ENCODE measurements at regions not wholly inside any gene's neighbourhood (a gene's known extent, or its start where the extent isn't known, plus 50 kb on each side); places are given as distances from the start of the nearest gene placed in this dataset.
"Not testable (repeated sequence)": the region's sequence is repeated elsewhere in the genome, so short reads cannot be mapped to it uniquely, and the experiment has no call there.

DNA sequence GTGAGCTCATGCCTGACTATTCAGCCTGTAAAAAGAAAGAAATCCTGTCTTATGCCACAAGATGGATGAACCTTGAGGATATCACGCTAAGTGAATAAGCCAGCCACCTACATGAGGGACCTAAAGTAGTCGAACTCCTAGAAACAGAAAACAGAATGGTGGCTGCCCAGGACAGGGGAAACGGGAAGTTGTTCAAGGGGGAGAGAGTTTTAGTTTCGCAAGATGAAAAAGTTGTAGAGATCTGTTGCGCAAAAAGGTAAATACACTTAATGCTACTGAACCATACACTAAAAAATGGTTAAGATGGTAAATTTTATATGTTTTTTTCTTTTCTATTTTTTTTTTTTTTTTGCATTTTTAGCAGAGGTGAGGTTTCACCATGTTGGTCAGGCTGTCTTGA, 74.1 kb upstream of the RALY start:
- Histone ChIP-seq H3K9me3 (ENCODE audit: control insufficient read depth in 5 of 5, low read length in 5 of 5) (no peaks in the 10 kb centered on the region), H3K36me3 (ENCODE audit: control insufficient read depth in 5 of 5, insufficient read depth in 5 of 5, low read length in 5 of 5) (no peaks in the 10 kb centered on the region), H3K27me3 (ENCODE audit: control insufficient read depth in 5 of 5, insufficient read depth in 4 of 5, low read length in 5 of 5) (no peaks in the 10 kb centered on the region), H3K4me3 (ENCODE audit: low read depth in 1 of 5, low read length in 5 of 5) (no peak overlapping the region), H3K27ac (ENCODE audit: low read depth, low read length) (no peak overlapping the region), H3K4me1 (ENCODE audit: control insufficient read depth in 5 of 5, insufficient read depth in 5 of 5, low read length in 5 of 5) (peaks cover 0 to 14% (median 4%) of the 10 kb centered on the region in 5 donors), H3K9ac (ENCODE audit: low read length in 5 of 5) (no peak overlapping the region)

DNA sequence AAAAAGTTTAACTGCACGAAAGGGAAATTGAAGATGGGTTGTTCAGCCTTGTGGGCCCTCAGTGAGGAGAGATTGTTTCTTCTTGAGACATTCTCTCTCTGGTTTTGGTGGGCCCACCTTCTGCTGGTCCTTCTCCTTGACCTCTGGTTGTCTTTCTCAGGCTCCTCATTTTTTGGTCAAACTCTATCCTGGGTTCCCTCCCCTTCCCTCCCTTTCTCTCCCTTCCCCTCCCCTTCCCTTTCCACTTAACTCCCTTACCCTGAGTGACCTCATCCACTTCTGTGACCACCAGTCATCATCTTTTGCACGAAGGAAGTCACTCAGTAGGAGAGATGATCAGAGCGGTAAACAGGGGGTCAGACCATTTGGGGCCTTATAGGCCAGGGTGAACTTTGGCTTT, 71.5 kb upstream of the RALY start:
- Histone ChIP-seq H3K27ac (ENCODE audit: low read depth, low read length) (no peak overlapping the region), H3K9me3 (ENCODE audit: control insufficient read depth in 5 of 5, low read length in 5 of 5) (no peaks in the 10 kb centered on the region), H3K4me1 (ENCODE audit: control insufficient read depth in 5 of 5, insufficient read depth in 5 of 5, low read length in 5 of 5) (peaks cover 0 to 10% (median 4%) of the 10 kb centered on the region in 5 donors), H3K4me3 (ENCODE audit: low read depth in 1 of 5, low read length in 5 of 5) (no peak overlapping the region), H3K27me3 (ENCODE audit: control insufficient read depth in 5 of 5, insufficient read depth in 4 of 5, low read length in 5 of 5) (no peaks in the 10 kb centered on the region), H3K36me3 (ENCODE audit: control insufficient read depth in 5 of 5, insufficient read depth in 5 of 5, low read length in 5 of 5) (no peaks in the 10 kb centered on the region), H3K9ac (ENCODE audit: low read length in 5 of 5) (no peak overlapping the region)

DNA sequence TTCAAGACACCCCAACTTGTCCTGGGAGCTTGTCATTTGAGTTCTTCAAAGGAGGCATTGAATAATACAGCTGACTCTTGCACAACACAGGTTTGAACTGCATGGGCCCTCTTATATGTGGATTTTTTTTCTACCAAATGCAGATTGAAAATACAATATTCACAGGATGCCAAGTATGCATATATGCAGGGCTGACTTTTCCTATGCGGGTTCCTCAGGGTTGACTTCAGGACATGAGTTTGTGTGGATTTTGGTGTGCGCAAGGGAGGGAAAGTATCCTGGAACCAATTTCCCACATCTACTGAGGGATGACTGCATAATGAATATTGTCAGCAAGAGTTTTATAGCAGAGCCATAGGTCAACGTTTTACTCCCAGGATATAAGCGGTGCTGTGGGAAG, 70.0 kb upstream of the RALY start:
- Histone ChIP-seq H3K4me3 (ENCODE audit: low read depth in 1 of 5, low read length in 5 of 5) (no peak overlapping the region), H3K36me3 (ENCODE audit: control insufficient read depth in 5 of 5, insufficient read depth in 5 of 5, low read length in 5 of 5) (no peaks in the 10 kb centered on the region), H3K27me3 (ENCODE audit: control insufficient read depth in 5 of 5, insufficient read depth in 4 of 5, low read length in 5 of 5) (no peaks in the 10 kb centered on the region), H3K4me1 (ENCODE audit: control insufficient read depth in 5 of 5, insufficient read depth in 5 of 5, low read length in 5 of 5) (no peaks in the 10 kb centered on the region), H3K27ac (ENCODE audit: low read depth, low read length) (no peak overlapping the region), H3K9ac (ENCODE audit: low read length in 5 of 5) (no peak overlapping the region), H3K9me3 (ENCODE audit: control insufficient read depth in 5 of 5, low read length in 5 of 5) (no peaks in the 10 kb centered on the region)

DNA sequence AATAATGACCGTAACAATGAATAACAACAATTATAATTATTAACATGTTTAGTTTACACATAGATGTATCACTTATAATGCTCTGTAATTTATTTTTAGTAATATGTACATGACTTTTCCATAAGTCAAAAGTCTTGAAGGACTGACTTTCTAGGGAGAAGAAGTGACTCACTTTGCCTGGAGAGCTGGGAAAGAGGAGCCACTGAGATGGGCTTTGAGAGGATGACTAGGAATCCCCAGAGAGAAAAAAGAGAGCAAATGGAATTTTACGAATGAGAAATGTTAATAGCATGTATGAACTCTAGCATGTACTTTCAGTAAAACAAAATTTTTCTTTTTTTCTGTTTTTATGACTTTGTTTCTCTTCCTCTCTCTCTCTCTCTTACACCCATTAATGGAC, 67.8 kb upstream of the RALY start:
- Histone ChIP-seq H3K36me3 (ENCODE audit: control insufficient read depth in 5 of 5, insufficient read depth in 5 of 5, low read length in 5 of 5) (no peaks in the 10 kb centered on the region), H3K9ac (ENCODE audit: low read length in 5 of 5) (no peak overlapping the region), H3K4me3 (ENCODE audit: low read depth in 1 of 5, low read length in 5 of 5) (no peak overlapping the region), H3K27ac (ENCODE audit: low read depth, low read length) (no peak overlapping the region), H3K27me3 (ENCODE audit: control insufficient read depth in 5 of 5, insufficient read depth in 4 of 5, low read length in 5 of 5) (peaks cover 0 to 5% (median 0%) of the 10 kb centered on the region in 5 donors), H3K9me3 (ENCODE audit: control insufficient read depth in 5 of 5, low read length in 5 of 5) (no peaks in the 10 kb centered on the region), H3K4me1 (ENCODE audit: control insufficient read depth in 5 of 5, insufficient read depth in 5 of 5, low read length in 5 of 5) (no peaks in the 10 kb centered on the region)

DNA sequence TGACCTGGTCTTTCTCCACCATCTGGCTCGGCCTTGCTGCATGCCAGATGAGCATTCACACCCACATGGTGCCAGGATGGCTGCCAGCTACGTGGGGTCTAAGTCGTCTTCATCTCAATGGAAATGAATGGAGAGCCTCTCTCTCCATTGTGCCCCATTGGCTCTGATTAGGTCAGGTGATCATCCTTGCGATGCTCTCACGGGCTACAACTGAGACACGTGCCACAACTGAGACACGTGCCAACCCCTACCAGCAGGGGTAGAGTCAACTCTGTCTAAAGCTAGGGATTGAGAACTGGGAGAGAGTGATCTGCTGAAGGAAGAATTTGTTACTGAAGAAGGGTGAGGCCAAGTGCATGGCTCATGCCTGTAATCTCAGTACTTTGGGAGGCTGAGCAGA, 67.3 kb upstream of the RALY start:
- Histone ChIP-seq H3K4me1 (ENCODE audit: control insufficient read depth in 5 of 5, insufficient read depth in 5 of 5, low read length in 5 of 5) (no peaks in the 10 kb centered on the region), H3K9ac (ENCODE audit: low read length in 5 of 5) (no peak overlapping the region), H3K36me3 (ENCODE audit: control insufficient read depth in 5 of 5, insufficient read depth in 5 of 5, low read length in 5 of 5) (no peaks in the 10 kb centered on the region), H3K4me3 (ENCODE audit: low read depth in 1 of 5, low read length in 5 of 5) (no peak overlapping the region), H3K27me3 (ENCODE audit: control insufficient read depth in 5 of 5, insufficient read depth in 4 of 5, low read length in 5 of 5) (peaks cover 0 to 5% (median 0%) of the 10 kb centered on the region in 5 donors), H3K9me3 (ENCODE audit: control insufficient read depth in 5 of 5, low read length in 5 of 5) (no peaks in the 10 kb centered on the region), H3K27ac (ENCODE audit: low read depth, low read length) (no peak overlapping the region)

DNA sequence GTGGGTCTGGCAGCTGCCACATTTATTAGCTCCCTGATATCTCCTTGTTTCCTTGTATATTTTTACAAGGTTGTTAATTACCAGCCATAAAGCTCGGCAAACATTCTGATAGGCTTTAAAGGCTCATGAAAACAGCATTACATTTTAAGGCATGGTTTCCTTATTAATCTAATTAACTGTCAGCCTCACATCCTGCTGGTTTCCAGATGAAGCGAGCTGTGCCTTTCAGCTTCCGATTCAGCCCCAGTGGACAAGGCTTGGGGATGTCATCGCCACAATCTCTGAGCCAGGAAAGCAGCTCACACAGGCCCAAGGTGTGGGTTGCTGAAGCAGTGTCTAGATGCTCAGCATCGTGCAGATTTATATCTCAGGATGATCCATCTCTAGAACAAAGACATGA, 66.0 kb upstream of the RALY start:
- Histone ChIP-seq H3K9me3 (ENCODE audit: control insufficient read depth in 5 of 5, low read length in 5 of 5) (no peaks in the 10 kb centered on the region), H3K36me3 (ENCODE audit: control insufficient read depth in 5 of 5, insufficient read depth in 5 of 5, low read length in 5 of 5) (no peaks in the 10 kb centered on the region), H3K4me1 (ENCODE audit: control insufficient read depth in 5 of 5, insufficient read depth in 5 of 5, low read length in 5 of 5) (no peaks in the 10 kb centered on the region), H3K9ac (ENCODE audit: low read length in 5 of 5) (no peak overlapping the region), H3K4me3 (ENCODE audit: low read depth in 1 of 5, low read length in 5 of 5) (no peak overlapping the region), H3K27me3 (ENCODE audit: control insufficient read depth in 5 of 5, insufficient read depth in 4 of 5, low read length in 5 of 5) (peaks cover 0 to 5% (median 0%) of the 10 kb centered on the region in 5 donors), H3K27ac (ENCODE audit: low read depth, low read length) (no peak overlapping the region)

DNA sequence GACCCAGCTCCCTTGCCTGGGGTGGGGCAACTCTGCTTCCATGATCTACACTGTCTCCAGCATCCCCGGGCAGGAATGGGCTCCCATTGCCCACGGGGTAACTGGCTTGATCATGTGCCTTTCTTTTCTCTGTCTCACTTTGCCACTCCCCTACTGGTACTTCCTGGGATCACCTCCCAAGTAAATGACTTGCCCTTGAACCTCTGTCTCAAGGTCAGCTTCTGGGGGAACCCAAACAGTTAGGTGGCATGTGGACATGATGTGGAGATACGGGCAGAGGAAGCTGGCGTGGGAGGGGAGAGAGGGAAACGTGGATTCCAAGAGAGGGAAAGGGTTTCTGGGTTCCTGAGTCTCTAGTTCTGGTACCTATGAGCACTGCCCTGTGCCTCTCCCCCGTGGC, 63.8 kb upstream of the RALY start:
- no peak overlapping the region for H3K4me3 ChIP-seq (ENCODE audit: low read depth in 1 of 5, low read length in 5 of 5)
- H3K9me3 ChIP-seq (ENCODE audit: control insufficient read depth in 5 of 5, low read length in 5 of 5): no peaks in the 10 kb centered on the region
- H3K4me1 ChIP-seq (ENCODE audit: control insufficient read depth in 5 of 5, insufficient read depth in 5 of 5, low read length in 5 of 5): peaks cover 0 to 2% (median 0%) of the 10 kb centered on the region in 5 donors

DNA sequence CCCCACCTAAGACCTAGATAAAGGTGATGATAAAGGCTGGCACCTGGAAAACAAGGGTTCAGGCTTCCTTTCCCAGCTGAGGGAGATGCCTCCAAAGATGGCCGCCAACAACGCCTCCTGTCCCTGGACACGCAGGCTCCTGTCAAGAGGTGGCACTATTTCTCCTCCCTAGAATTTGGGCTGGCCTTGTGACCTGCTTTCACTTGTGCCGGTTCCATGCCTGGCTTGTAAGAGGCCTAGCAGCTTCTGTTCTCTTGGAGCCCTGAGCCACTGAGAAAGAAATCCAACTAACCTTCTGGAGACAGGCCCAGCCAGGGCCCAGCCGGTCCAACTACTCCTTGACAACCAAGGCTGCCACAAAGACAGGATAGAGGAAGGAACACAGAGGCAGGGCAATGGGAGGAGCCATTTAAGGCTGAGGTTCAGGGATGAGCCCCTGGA, 60.2 kb upstream of the RALY start:
- Histone ChIP-seq H3K4me3 (ENCODE audit: low read depth in 1 of 5, low read length in 5 of 5) (no peak overlapping the region), H3K9me3 (ENCODE audit: control insufficient read depth in 5 of 5, low read length in 5 of 5) (no peaks in the 10 kb centered on the region), H3K27me3 (ENCODE audit: control insufficient read depth in 5 of 5, insufficient read depth in 4 of 5, low read length in 5 of 5) (peaks cover 0 to 5% (median 0%) of the 10 kb centered on the region in 5 donors), H3K27ac (ENCODE audit: low read depth, low read length) (no peak overlapping the region), H3K9ac (ENCODE audit: low read length in 5 of 5) (peak overlapping the region in 2 of 5 donors; percentile 11 to 21), H3K36me3 (ENCODE audit: control insufficient read depth in 5 of 5, insufficient read depth in 5 of 5, low read length in 5 of 5) (no peaks in the 10 kb centered on the region), H3K4me1 (ENCODE audit: control insufficient read depth in 5 of 5, insufficient read depth in 5 of 5, low read length in 5 of 5) (peaks cover 0 to 2% (median 0%) of the 10 kb centered on the region in 5 donors)

More for the DNA sequence above, 63.8 kb upstream of the RALY start:
- no peaks in the 10 kb centered on the region for H3K36me3 ChIP-seq (ENCODE audit: control insufficient read depth in 5 of 5, insufficient read depth in 5 of 5, low read length in 5 of 5)
- no peak overlapping the region for H3K27ac ChIP-seq (ENCODE audit: low read depth, low read length)
- H3K27me3 ChIP-seq (ENCODE audit: control insufficient read depth in 5 of 5, insufficient read depth in 4 of 5, low read length in 5 of 5): peaks cover 0 to 5% (median 0%) of the 10 kb centered on the region in 5 donors
- no peak overlapping the region for H3K9ac ChIP-seq (ENCODE audit: low read length in 5 of 5)

DNA sequence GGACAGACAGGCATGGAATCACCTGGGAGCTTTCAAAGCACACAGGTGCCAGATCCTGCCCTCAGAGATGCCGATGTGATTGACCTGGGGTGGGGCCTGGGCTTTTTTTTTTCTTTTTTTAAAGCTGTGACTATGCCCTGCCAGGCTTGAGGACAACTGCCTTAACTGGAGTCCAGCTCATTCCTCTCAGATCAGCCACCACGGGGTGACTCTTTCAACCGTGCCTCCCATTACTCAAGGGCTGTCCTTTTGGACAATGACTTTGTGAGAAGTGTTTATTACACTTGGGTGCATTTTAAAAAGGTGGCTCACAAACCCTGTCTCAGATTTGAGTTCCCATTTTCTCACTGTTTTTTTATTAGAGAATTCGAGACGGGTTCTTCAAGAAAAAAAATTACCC, 57.1 kb upstream of the RALY start:
- no peaks in the 10 kb centered on the region for H3K36me3 ChIP-seq (ENCODE audit: control insufficient read depth in 5 of 5, insufficient read depth in 5 of 5, low read length in 5 of 5)
- H3K9me3 ChIP-seq (ENCODE audit: control insufficient read depth in 5 of 5, low read length in 5 of 5): no peaks in the 10 kb centered on the region
- H3K9ac ChIP-seq (ENCODE audit: low read length in 5 of 5): no peak overlapping the region
- no peak overlapping the region for H3K4me3 ChIP-seq (ENCODE audit: low read depth in 1 of 5, low read length in 5 of 5)
- peaks cover 0 to 2% (median 0%) of the 10 kb centered on the region in 5 donors for H3K4me1 ChIP-seq (ENCODE audit: control insufficient read depth in 5 of 5, insufficient read depth in 5 of 5, low read length in 5 of 5)
- H3K27ac ChIP-seq (ENCODE audit: low read depth, low read length): no peak overlapping the region
- H3K27me3 ChIP-seq (ENCODE audit: control insufficient read depth in 5 of 5, insufficient read depth in 4 of 5, low read length in 5 of 5): no peaks in the 10 kb centered on the region

DNA sequence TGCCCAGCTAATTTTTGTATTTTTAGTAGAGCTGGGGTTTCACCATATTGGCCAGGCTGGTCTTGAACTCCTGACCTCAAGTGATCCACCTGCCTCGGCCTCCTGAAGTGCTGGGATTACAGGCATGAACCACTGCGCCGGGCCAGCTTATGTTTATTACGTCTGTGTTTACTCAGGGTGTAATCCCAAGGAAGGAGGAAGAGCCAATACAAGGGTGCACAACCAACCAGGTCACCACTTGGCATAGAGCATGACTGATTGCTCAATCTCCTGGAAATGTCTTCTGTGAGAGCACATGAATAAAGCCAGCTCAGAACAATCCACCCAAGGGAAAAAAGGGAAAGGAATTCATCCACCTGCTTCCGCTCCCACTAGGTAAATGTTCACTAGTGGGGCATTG, 54.7 kb upstream of the RALY start:
- H3K36me3 ChIP-seq (ENCODE audit: control insufficient read depth in 5 of 5, insufficient read depth in 5 of 5, low read length in 5 of 5); H3K9ac ChIP-seq (ENCODE audit: low read length in 5 of 5); H3K27ac ChIP-seq (ENCODE audit: low read depth, low read length); H3K9me3 ChIP-seq (ENCODE audit: control insufficient read depth in 5 of 5, low read length in 5 of 5); H3K4me3 ChIP-seq (ENCODE audit: low read depth in 1 of 5, low read length in 5 of 5); H3K27me3 ChIP-seq (ENCODE audit: control insufficient read depth in 5 of 5, insufficient read depth in 4 of 5, low read length in 5 of 5); H3K4me1 ChIP-seq (ENCODE audit: control insufficient read depth in 5 of 5, insufficient read depth in 5 of 5, low read length in 5 of 5): not testable (repeated sequence)

DNA sequence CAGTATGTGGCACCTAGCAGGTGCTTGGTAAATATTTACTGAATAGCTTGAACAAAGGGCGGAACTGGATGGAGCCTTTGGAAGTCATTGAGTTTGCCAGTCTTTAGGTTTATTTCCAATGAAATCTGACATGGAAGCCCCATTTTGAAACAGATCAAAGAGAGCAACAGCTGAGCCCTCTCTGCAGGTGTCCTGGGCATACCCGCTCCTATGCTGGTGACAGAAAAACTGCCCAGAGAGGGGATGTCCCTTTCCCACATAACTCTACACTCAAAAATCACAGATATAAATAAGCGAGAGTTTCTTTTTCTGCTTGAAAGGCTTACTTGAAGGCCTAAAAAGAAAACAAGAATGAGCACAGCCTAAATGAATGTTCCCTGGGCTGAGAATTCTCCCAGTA, 53.0 kb upstream of the RALY start:
- Histone ChIP-seq H3K27ac (ENCODE audit: low read depth, low read length) (no peak overlapping the region), H3K9ac (ENCODE audit: low read length in 5 of 5) (no peak overlapping the region), H3K27me3 (ENCODE audit: control insufficient read depth in 5 of 5, insufficient read depth in 4 of 5, low read length in 5 of 5) (no peaks in the 10 kb centered on the region), H3K36me3 (ENCODE audit: control insufficient read depth in 5 of 5, insufficient read depth in 5 of 5, low read length in 5 of 5) (no peaks in the 10 kb centered on the region), H3K9me3 (ENCODE audit: control insufficient read depth in 5 of 5, low read length in 5 of 5) (no peaks in the 10 kb centered on the region), H3K4me1 (ENCODE audit: control insufficient read depth in 5 of 5, insufficient read depth in 5 of 5, low read length in 5 of 5) (no peaks in the 10 kb centered on the region), H3K4me3 (ENCODE audit: low read depth in 1 of 5, low read length in 5 of 5) (no peak overlapping the region)

Measured in subcutaneous abdominal adipose tissue (tissue), 5 donors.